ENCODE measurements at regions not wholly inside any gene's neighbourhood (a gene's known extent, or its start where the extent isn't known, plus 50 kb on each side); places are given as distances from the start of the nearest gene placed in this dataset.

DNA sequence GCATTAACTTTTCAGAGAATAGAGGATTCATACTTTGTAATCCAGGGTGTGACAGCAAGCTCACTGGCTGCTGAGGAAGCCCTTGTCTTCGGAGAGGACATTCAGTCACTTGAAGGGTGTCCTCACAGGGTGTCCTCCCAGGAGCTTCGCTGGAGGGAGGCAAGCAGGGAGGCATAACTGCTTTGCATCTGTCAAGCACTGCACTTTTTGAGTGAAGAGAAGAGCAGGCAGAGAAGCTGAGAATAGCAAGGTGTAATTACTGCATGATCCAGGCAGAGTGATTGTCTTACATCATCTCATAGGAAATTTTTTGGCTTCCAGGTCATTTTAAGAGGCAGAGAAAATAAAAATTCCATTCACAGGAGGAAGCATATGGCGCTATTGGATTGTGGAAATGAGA, 232.5 kb upstream of the ZP4 start:
- TF ChIP-seq, protein P1, sequence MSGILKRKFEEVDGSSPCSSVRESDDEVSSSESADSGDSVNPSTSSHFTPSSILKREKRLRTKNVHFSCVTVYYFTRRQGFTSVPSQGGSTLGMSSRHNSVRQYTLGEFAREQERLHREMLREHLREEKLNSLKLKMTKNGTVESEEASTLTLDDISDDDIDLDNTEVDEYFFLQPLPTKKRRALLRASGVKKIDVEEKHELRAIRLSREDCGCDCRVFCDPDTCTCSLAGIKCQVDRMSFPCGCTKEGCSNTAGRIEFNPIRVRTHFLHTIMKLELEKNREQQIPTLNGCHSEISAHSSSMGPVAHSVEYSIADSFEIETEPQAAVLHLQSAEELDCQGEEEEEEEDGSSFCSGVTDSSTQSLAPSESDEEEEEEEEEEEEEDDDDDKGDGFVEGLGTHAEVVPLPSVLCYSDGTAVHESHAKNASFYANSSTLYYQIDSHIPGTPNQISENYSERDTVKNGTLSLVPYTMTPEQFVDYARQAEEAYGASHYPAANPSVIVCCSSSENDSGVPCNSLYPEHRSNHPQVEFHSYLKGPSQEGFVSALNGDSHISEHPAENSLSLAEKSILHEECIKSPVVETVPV (CRISPR knock-in tag; IDR thresholded peaks at IDR 0.05) = no peak
- TF ChIP-seq GLIS3 (CRISPR knock-in tag; IDR thresholded peaks at IDR 0.05) (no peak), BACH2 (CRISPR knock-in tag; IDR thresholded peaks at IDR 0.05; ENCODE audit: borderline replicate concordance) (no peak), TCF4 (CRISPR knock-in tag; IDR thresholded peaks at IDR 0.05; ENCODE audit: borderline replicate concordance) (no peak), ZFP3 (CRISPR knock-in tag; IDR thresholded peaks at IDR 0.05) (no peak), ZNF70 (CRISPR knock-in tag; IDR thresholded peaks at IDR 0.05) (no peak), ESRRG (CRISPR knock-in tag; IDR thresholded peaks at IDR 0.05) (no peak), ZFP30 (CRISPR knock-in tag; IDR thresholded peaks at IDR 0.05) (no peak), RARB (CRISPR knock-in tag; IDR thresholded peaks at IDR 0.05) (no peak), ISL1 (CRISPR knock-in tag; IDR thresholded peaks at IDR 0.05) (no peak), OSR1 (CRISPR knock-in tag; IDR thresholded peaks at IDR 0.05) (no peak), PPARA (CRISPR knock-in tag; IDR thresholded peaks at IDR 0.05; ENCODE audit: borderline replicate concordance) (no peak), SNAI2 (CRISPR knock-in tag; IDR thresholded peaks at IDR 0.05) (no peak), ARNTL (CRISPR knock-in tag; IDR thresholded peaks at IDR 0.05; ENCODE audit: borderline replicate concordance, low read depth) (no peak), ZC3H10 (CRISPR knock-in tag; IDR thresholded peaks at IDR 0.05) (no peak), CSDC2 (CRISPR knock-in tag; IDR thresholded peaks at IDR 0.05) (no peak), ZNF565 (CRISPR knock-in tag; conservative IDR thresholded peaks at IDR 0.05; ENCODE audit: low read depth) (no peak)
- TF ChIP-seq, protein P2, sequence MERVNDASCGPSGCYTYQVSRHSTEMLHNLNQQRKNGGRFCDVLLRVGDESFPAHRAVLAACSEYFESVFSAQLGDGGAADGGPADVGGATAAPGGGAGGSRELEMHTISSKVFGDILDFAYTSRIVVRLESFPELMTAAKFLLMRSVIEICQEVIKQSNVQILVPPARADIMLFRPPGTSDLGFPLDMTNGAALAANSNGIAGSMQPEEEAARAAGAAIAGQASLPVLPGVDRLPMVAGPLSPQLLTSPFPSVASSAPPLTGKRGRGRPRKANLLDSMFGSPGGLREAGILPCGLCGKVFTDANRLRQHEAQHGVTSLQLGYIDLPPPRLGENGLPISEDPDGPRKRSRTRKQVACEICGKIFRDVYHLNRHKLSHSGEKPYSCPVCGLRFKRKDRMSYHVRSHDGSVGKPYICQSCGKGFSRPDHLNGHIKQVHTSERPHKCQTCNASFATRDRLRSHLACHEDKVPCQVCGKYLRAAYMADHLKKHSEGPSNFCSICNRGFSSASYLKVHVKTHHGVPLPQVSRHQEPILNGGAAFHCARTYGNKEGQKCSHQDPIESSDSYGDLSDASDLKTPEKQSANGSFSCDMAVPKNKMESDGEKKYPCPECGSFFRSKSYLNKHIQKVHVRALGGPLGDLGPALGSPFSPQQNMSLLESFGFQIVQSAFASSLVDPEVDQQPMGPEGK (CRISPR knock-in tag; IDR thresholded peaks at IDR 0.05; ENCODE audit: borderline replicate concordance) = no peak
- TF ChIP-seq, protein P3, sequence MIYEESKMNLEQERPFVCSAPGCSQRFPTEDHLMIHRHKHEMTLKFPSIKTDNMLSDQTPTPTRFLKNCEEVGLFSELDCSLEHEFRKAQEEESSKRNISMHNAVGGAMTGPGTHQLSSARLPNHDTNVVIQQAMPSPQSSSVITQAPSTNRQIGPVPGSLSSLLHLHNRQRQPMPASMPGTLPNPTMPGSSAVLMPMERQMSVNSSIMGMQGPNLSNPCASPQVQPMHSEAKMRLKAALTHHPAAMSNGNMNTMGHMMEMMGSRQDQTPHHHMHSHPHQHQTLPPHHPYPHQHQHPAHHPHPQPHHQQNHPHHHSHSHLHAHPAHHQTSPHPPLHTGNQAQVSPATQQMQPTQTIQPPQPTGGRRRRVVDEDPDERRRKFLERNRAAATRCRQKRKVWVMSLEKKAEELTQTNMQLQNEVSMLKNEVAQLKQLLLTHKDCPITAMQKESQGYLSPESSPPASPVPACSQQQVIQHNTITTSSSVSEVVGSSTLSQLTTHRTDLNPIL (CRISPR knock-in tag; IDR thresholded peaks at IDR 0.05; ENCODE audit: low read depth) = no peak
- TF ChIP-seq, protein P4, sequence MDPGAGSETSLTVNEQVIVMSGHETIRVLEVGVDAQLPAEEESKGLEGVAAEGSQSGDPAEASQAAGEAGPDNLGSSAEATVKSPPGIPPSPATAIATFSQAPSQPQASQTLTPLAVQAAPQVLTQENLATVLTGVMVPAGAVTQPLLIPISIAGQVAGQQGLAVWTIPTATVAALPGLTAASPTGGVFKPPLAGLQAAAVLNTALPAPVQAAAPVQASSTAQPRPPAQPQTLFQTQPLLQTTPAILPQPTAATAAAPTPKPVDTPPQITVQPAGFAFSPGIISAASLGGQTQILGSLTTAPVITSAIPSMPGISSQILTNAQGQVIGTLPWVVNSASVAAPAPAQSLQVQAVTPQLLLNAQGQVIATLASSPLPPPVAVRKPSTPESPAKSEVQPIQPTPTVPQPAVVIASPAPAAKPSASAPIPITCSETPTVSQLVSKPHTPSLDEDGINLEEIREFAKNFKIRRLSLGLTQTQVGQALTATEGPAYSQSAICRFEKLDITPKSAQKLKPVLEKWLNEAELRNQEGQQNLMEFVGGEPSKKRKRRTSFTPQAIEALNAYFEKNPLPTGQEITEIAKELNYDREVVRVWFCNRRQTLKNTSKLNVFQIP (CRISPR knock-in tag; IDR thresholded peaks at IDR 0.05; ENCODE audit: borderline replicate concordance, low read depth) = no peak
- no peak for ATAC-seq

DNA sequence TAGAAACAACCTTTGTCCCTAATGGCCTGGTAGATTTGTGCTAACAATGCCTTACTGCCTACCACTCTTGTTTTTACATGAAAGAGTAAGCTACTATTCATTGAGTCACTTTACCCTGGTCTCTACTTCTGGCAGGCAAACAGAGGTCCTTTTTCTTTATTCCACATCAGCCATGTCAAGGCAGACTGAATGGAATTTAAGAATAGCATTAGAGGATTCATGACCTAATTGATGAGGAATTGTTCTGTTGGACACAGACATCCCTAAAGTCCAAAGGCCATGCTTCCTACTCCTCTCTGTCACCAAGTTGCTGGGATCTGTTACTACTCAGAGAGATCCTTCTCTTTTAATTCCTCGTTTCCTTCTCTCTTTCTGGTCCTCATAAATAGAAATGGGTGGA, 229.1 kb upstream of the ZP4 start:
- TF ChIP-seq BACH2 (CRISPR knock-in tag; IDR thresholded peaks at IDR 0.05; ENCODE audit: borderline replicate concordance) = no peak
- no peak for TF ChIP-seq ZFP30 (CRISPR knock-in tag; IDR thresholded peaks at IDR 0.05)
- TF ChIP-seq, protein P3 (CRISPR knock-in tag; IDR thresholded peaks at IDR 0.05; ENCODE audit: low read depth) = no peak
- no peak for TF ChIP-seq RARB (CRISPR knock-in tag; IDR thresholded peaks at IDR 0.05)
- no peak for TF ChIP-seq ZNF8 (CRISPR knock-in tag; IDR thresholded peaks at IDR 0.05)
- no peak for TF ChIP-seq TOX (CRISPR knock-in tag; IDR thresholded peaks at IDR 0.05; ENCODE audit: borderline replicate concordance)
- TF ChIP-seq, protein P2 (CRISPR knock-in tag; IDR thresholded peaks at IDR 0.05; ENCODE audit: borderline replicate concordance) = no peak
- no peak for TF ChIP-seq PPARA (CRISPR knock-in tag; IDR thresholded peaks at IDR 0.05; ENCODE audit: borderline replicate concordance)
- TF ChIP-seq, protein P4 (CRISPR knock-in tag; IDR thresholded peaks at IDR 0.05; ENCODE audit: borderline replicate concordance, low read depth) = no peak
- TF ChIP-seq CSDC2 (CRISPR knock-in tag; IDR thresholded peaks at IDR 0.05) = no peak
- TF ChIP-seq ISL1 (CRISPR knock-in tag; IDR thresholded peaks at IDR 0.05) = no peak
- TF ChIP-seq TCF4 (CRISPR knock-in tag; IDR thresholded peaks at IDR 0.05; ENCODE audit: borderline replicate concordance) = no peak
- TF ChIP-seq, protein P1 (CRISPR knock-in tag; IDR thresholded peaks at IDR 0.05) = no peak
- no peak for TF ChIP-seq ZNF565 (CRISPR knock-in tag; conservative IDR thresholded peaks at IDR 0.05; ENCODE audit: low read depth)
- no peak for TF ChIP-seq ZC3H10 (CRISPR knock-in tag; IDR thresholded peaks at IDR 0.05)
- TF ChIP-seq, protein P5, sequence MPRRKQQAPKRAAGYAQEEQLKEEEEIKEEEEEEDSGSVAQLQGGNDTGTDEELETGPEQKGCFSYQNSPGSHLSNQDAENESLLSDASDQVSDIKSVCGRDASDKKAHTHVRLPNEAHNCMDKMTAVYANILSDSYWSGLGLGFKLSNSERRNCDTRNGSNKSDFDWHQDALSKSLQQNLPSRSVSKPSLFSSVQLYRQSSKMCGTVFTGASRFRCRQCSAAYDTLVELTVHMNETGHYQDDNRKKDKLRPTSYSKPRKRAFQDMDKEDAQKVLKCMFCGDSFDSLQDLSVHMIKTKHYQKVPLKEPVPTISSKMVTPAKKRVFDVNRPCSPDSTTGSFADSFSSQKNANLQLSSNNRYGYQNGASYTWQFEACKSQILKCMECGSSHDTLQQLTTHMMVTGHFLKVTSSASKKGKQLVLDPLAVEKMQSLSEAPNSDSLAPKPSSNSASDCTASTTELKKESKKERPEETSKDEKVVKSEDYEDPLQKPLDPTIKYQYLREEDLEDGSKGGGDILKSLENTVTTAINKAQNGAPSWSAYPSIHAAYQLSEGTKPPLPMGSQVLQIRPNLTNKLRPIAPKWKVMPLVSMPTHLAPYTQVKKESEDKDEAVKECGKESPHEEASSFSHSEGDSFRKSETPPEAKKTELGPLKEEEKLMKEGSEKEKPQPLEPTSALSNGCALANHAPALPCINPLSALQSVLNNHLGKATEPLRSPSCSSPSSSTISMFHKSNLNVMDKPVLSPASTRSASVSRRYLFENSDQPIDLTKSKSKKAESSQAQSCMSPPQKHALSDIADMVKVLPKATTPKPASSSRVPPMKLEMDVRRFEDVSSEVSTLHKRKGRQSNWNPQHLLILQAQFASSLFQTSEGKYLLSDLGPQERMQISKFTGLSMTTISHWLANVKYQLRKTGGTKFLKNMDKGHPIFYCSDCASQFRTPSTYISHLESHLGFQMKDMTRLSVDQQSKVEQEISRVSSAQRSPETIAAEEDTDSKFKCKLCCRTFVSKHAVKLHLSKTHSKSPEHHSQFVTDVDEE (CRISPR knock-in tag; IDR thresholded peaks at IDR 0.05) = no peak
- no peak; the same call in 2 of the 3 replicates for ATAC-seq

All from SK-N-SH treated with all-trans-retinoic acid at 6 μM for 48 hours (cell line).